OCI-LY7 (cell line): ENCODE measurements at regions not wholly inside any gene's neighbourhood (a gene's known extent, or its start where the extent isn't known, plus 50 kb on each side); places are given as distances from the start of the nearest gene placed in this dataset.

Experiments used
- BruUV-seq: library from RNA; stranded (reverse); fragments of 400-500 nt; replicated peaks from 2 replicates; lab custom pipeline; 2021; lab: Mats Ljungman, UMichigan
- CTCF ChIA-PET: fragments of 300-600 bp; sonication (Branson Sonifier 250); formaldehyde crosslinking; loops from one replicate; lab custom pipeline; 2022; ENCODE audit warnings: antibody characterized with exemption; ENCODE audit not compliant: unreplicated experiment; lab: Charles Lee
- POLR2A ChIA-PET: fragments of 300-600 bp; sonication (Branson Sonifier 250); formaldehyde crosslinking; loops from one replicate; lab custom pipeline; 2022; ENCODE audit warnings: antibody characterized with exemption; lab: Charles Lee
- DNase-seq: peaks from one replicate; pipeline ENCODE4 v3.0.0-alpha.2; 2015; ENCODE audit warnings: low spot score
- H2AFZ ChIP-seq: fragments of 200-600 bp; sonication (generic), shearing (Covaris generic); 2 replicates; pipeline ENCODE4 v1.6.1; 2014; ENCODE audit warnings: mild to moderate bottlenecking, antibody characterized with exemption, low read length, moderate library complexity
- H3K27ac ChIP-seq: fragments of 200-600 bp; sonication (generic); 2 replicates; pipeline ENCODE4 v1.5.1; 2014; ENCODE audit warnings: mixed run types, low read depth, mild to moderate bottlenecking, moderate library complexity, low read length, inconsistent platforms; ENCODE audit not compliant: poor library complexity, severe bottlenecking
- H3K36me3 ChIP-seq: fragments of 200-600 bp; sonication (generic); 2 replicates; pipeline ENCODE4 v1.6.1; 2014; ENCODE audit warnings: mild to moderate bottlenecking, antibody characterized with exemption, low read length, moderate library complexity, mixed read lengths; ENCODE audit not compliant: insufficient read depth
- H3K4me1 ChIP-seq: fragments of 200-600 bp; sonication (generic); 2 replicates; pipeline ENCODE4 v1.5.1; 2014; ENCODE audit warnings: mild to moderate bottlenecking, low read length; ENCODE audit not compliant: insufficient read depth, poor library complexity, severe bottlenecking
- H3K4me2 ChIP-seq: fragments of 200-600 bp; sonication (generic); 2 replicates; pipeline ENCODE4 v1.6.1; 2014; ENCODE audit warnings: mild to moderate bottlenecking, low read length
- H3K4me3 ChIP-seq: fragments of 200-600 bp; sonication (generic); 2 replicates; pipeline ENCODE4 v1.5.1; 2014; ENCODE audit warnings: mild to moderate bottlenecking, low read depth, low read length; ENCODE audit not compliant: poor library complexity, severe bottlenecking
- H3K79me2 ChIP-seq: fragments of 200-600 bp; sonication (generic); 2 replicates; pipeline ENCODE4 v1.6.1; 2016; ENCODE audit warnings: low read depth, mild to moderate bottlenecking, low read length, moderate library complexity, mixed read lengths; ENCODE audit not compliant: insufficient read depth
- H3K9me2 ChIP-seq: fragments of 200-600 bp; sonication (generic); 2 replicates; pipeline ENCODE4 v1.6.1; 2016; ENCODE audit warnings: mild to moderate bottlenecking, low read length, mixed read lengths; ENCODE audit not compliant: insufficient read depth
- H3K9me3 ChIP-seq: fragments of 200-600 bp; sonication (generic); 2 replicates; pipeline ENCODE4 v1.6.1; 2014; ENCODE audit warnings: mild to moderate bottlenecking, mixed run types, low read length, mixed read lengths
- H4K20me1 ChIP-seq: fragments of 200-600 bp; sonication (generic); 2 replicates; pipeline ENCODE4 v1.6.1; 2014; ENCODE audit warnings: mild to moderate bottlenecking, antibody characterized with exemption, low read length, moderate library complexity, mixed read lengths; ENCODE audit not compliant: insufficient read depth
- EZH2phosphoT487 ChIP-seq: fragments of 200-600 bp; sonication (generic); IDR thresholded peaks from 2 replicates; pipeline ENCODE4 v1.6.1; 2018; ENCODE audit warnings: low read depth, borderline replicate concordance, mild to moderate bottlenecking, mixed run types, antibody characterized with exemption, low read length, moderate library complexity, mixed read lengths
- intact Hi-C: fragments of 100-400 bp; cut with micrococcal nuclease; formaldehyde crosslinking; loops from one replicate; pipeline ENCODE4 v1.10.0; 2022; ENCODE audit not compliant: unreplicated experiment
- TF ChIP-seq, protein P1 (sequence below): fragments of 200-600 bp; sonication (generic); conservative IDR thresholded peaks from 2 replicates; pipeline ENCODE4 v1.5.1; 2014; ENCODE audit warnings: mild to moderate bottlenecking, antibody characterized with exemption, low read length, moderate library complexity, mixed read lengths

- Histone ChIP-seq H3K4me2 (no peak overlapping the region), H3K4me1 (no peaks in the 10 kb centered on the region), H3K9me2 (no peaks in the 10 kb centered on the region), H3K27ac (no peak overlapping the region), H2AFZ (no peak overlapping the region), H3K4me3 (no peak overlapping the region), H3K79me2 (no peaks in the 10 kb centered on the region), H3K9me3 (no peaks in the 10 kb centered on the region), H3K36me3 (no peaks in the 10 kb centered on the region), H4K20me1 (no peaks in the 10 kb centered on the region)
- ChIA-PET POLR2A (interaction anchor here (0.6 kb wide), 1 partner anchor 11 kb away, joined by 3 read pairs; no protein-coding TSS in a partner anchor), CTCF (no interaction called here)
- TF ChIP-seq EZH2phosphoT487, result no peak
- TF ChIP-seq, protein P1, sequence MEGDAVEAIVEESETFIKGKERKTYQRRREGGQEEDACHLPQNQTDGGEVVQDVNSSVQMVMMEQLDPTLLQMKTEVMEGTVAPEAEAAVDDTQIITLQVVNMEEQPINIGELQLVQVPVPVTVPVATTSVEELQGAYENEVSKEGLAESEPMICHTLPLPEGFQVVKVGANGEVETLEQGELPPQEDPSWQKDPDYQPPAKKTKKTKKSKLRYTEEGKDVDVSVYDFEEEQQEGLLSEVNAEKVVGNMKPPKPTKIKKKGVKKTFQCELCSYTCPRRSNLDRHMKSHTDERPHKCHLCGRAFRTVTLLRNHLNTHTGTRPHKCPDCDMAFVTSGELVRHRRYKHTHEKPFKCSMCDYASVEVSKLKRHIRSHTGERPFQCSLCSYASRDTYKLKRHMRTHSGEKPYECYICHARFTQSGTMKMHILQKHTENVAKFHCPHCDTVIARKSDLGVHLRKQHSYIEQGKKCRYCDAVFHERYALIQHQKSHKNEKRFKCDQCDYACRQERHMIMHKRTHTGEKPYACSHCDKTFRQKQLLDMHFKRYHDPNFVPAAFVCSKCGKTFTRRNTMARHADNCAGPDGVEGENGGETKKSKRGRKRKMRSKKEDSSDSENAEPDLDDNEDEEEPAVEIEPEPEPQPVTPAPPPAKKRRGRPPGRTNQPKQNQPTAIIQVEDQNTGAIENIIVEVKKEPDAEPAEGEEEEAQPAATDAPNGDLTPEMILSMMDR, result no peak
- DNase-seq, result no peak
- intact Hi-C loops, result no loop called here
- BruUV-seq, result no TSS peak
These were observed 76.9 kb downstream of the BMP4 start for GRCh38 chr14:53879747-53880146.

DNA sequence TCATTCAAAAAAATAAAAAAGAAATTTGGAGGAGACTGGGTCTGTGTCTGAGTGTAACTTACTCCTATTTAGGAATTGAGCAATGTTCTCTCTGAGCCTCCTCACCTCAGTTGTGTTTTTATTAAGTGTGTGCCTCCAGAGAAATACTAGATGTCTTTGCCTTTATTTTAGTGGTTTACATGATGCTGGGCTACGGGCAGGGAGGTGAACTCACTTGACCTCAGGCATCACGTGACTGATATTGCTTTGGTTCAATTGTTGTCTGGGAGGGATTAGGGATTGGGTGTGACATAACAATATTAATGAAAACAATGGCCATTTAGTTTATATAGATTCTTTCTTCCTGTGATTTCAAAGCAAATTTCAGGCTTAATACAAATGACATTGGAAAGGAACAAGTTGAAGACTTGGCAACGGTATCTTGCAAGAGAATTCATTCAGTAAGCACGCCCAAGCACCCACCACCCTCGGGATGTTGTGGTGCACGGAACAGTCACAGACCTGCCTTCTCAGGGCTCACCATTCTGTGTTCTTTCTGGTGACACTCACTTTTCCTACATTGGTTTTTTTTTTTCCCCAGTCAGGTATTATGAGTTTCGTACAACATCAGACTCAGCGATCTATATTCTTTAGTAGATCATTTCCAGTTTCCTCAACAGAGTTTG lies 77.5 kb downstream of the BMP4 start:
- no peaks in the 10 kb centered on the region for H3K9me3 ChIP-seq

More for the DNA sequence above, 77.5 kb downstream of the BMP4 start:
- no peak for TF ChIP-seq EZH2phosphoT487
- TF ChIP-seq, protein P1, result no peak
- Histone ChIP-seq H3K4me3 (no peak overlapping the region), H3K79me2 (no peaks in the 10 kb centered on the region), H2AFZ (no peak overlapping the region), H3K36me3 (no peaks in the 10 kb centered on the region), H3K4me2 (no peak overlapping the region), H3K9me2 (no peaks in the 10 kb centered on the region), H4K20me1 (no peaks in the 10 kb centered on the region), H3K27ac (no peak overlapping the region), H3K4me1 (no peaks in the 10 kb centered on the region)
- intact Hi-C loops, result no loop called here
- POLR2A ChIA-PET, result interaction anchor here (0.6 kb wide), 1 partner anchor 10 kb away, joined by 3 read pairs; no protein-coding TSS in a partner anchor
- BruUV-seq, result no TSS peak
- DNase-seq, result no peak
- CTCF ChIA-PET, result no interaction called here
